ENCODE measurements at regions not wholly inside any gene's neighbourhood (a gene's known extent, or its start where the extent isn't known, plus 50 kb on each side); places are given as distances from the start of the nearest gene placed in this dataset.
A peak's percentile ranks its signal among the peaks of the same experiment; 100 is the strongest.

DNA sequence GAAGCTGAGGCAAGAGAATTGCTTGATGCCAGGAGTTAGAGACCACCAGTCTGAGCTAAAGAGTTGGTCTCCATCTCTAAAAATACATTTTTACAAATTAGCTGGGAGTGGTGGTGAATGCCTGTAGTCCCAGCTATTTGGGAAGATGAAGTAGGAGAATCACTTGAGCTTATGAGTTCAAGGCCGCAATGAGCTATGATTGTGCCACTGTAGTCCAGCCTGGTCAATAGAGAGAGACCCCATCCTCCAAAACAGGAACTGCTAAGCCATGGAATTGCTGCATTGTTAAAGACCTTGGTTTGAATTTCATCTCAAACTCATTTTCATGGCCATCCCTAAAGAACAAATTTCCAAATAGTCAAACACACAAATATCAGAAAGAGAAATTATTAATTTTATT, 113.9 kb upstream of the AGTR1 start:
- DNase-seq (ENCODE audit: low read depth in 1 of 2, low spot score in 1 of 2) (no peak), FAIRE-seq (no peak), ATAC-seq (no peak)
- no peak for TF ChIP-seq ESRRA (IDR thresholded peaks at IDR 0.05; ENCODE audit: borderline replicate concordance, low read length)
- TF ChIP-seq ZNF302 (CRISPR knock-in tag; IDR thresholded peaks at IDR 0.05), result no peak
- no peak for TF ChIP-seq HOXB13 (CRISPR knock-in tag; IDR thresholded peaks at IDR 0.05; ENCODE audit: low read depth)
- no peak for TF ChIP-seq HEYL (CRISPR knock-in tag; IDR thresholded peaks at IDR 0.05)
- TF ChIP-seq CEBPB (IDR thresholded peaks at IDR 0.05), result no peak
- TF ChIP-seq, protein P1, sequence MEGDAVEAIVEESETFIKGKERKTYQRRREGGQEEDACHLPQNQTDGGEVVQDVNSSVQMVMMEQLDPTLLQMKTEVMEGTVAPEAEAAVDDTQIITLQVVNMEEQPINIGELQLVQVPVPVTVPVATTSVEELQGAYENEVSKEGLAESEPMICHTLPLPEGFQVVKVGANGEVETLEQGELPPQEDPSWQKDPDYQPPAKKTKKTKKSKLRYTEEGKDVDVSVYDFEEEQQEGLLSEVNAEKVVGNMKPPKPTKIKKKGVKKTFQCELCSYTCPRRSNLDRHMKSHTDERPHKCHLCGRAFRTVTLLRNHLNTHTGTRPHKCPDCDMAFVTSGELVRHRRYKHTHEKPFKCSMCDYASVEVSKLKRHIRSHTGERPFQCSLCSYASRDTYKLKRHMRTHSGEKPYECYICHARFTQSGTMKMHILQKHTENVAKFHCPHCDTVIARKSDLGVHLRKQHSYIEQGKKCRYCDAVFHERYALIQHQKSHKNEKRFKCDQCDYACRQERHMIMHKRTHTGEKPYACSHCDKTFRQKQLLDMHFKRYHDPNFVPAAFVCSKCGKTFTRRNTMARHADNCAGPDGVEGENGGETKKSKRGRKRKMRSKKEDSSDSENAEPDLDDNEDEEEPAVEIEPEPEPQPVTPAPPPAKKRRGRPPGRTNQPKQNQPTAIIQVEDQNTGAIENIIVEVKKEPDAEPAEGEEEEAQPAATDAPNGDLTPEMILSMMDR (IDR thresholded peaks at IDR 0.05), result no peak
- TF ChIP-seq, protein P2, sequence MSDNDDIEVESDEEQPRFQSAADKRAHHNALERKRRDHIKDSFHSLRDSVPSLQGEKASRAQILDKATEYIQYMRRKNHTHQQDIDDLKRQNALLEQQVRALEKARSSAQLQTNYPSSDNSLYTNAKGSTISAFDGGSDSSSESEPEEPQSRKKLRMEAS (IDR thresholded peaks at IDR 0.05), result no peak
- TF ChIP-seq POLR2AphosphoS2 (conservative IDR thresholded peaks at IDR 0.05; ENCODE audit: low read length), result no peak
- TF ChIP-seq RAD21 (conservative IDR thresholded peaks at IDR 0.05 in 1 of 2, IDR thresholded peaks at IDR 0.05 in 1 of 2), result no peak
- TF ChIP-seq POLR2A (IDR thresholded peaks at IDR 0.05; ENCODE audit: low read length), result no peak
- TF ChIP-seq, protein P3, sequence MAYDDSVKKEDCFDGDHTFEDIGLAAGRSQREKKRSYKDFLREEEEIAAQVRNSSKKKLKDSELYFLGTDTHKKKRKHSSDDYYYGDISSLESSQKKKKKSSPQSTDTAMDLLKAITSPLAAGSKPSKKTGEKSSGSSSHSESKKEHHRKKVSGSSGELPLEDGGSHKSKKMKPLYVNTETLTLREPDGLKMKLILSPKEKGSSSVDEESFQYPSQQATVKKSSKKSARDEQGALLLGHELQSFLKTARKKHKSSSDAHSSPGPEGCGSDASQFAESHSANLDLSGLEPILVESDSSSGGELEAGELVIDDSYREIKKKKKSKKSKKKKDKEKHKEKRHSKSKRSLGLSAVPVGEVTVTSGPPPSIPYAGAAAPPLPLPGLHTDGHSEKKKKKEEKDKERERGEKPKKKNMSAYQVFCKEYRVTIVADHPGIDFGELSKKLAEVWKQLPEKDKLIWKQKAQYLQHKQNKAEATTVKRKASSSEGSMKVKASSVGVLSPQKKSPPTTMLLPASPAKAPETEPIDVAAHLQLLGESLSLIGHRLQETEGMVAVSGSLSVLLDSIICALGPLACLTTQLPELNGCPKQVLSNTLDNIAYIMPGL (CRISPR knock-in tag; IDR thresholded peaks at IDR 0.05; ENCODE audit: borderline replicate concordance), result no peak
- TF ChIP-seq JUN (IDR thresholded peaks at IDR 0.05), result no peak
- WGBS (ENCODE audit: missing lambda C conversion rate), result 92% methylated on average over 1 of the region's 1 CpG
- H3K4me3 ChIP-seq, result no peak overlapping the region
- CTCF ChIA-PET, result no interaction called here
- no peaks in the 10 kb centered on the region for H3K4me1 ChIP-seq
- H3K9me3 ChIP-seq, result no peaks in the 10 kb centered on the region
- POLR2A ChIA-PET, result no interaction called here
- no peak overlapping the region for H3K27ac ChIP-seq
- no peak overlapping the region for H3K4me2 ChIP-seq

DNA sequence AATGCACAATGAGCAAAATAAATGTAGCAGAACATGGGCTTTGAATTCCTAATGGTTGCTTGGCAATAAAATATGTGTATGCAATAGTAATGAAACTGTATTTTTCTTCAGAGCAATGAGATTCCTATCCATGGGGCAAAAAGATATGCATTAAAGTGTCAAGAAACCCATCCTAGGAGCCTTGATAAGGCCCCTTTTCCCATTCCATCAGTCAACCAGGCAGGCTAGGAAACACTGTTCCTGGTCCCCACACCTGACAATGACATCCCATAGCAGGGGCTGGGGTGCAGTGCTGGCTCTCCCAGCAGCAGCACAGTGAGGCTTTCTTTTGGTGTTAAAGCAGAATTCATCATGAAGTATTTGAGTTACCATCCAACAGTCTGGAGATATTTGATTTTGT, 113.3 kb upstream of the AGTR1 start:
- no peak for FAIRE-seq
- H3K4me3 ChIP-seq, result no peak overlapping the region

DNA sequence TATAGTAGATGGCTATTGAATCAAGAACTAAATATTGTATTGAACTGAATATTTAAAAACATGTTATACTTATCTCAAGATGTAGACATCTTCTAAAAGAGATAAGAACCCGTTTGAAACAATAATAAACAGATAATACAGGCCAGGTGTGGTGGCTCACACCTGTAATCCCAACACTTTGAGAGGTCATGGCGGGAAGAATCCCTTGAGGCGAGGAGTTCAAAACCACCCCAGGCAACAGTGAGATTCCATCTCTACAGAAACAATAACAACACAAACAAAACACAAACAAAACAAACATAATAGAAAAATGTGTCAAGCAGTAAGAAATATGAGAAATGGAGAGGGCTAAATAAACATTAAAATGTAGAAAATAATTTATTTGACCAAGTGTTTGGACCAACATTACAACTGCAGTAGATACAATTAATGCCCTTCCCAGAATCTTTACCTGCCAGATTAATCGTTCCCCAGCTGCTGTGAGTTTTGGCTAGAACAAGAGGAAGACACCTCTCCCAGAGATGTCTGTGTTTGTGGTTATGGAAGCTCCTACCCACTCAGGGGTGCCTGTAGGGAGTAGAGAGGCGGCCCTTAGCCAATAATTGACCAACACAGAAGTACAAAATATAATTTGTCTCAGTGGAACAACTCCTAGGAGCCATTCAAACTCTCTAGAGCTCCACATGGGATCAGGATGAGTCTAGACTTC, 111.9 kb upstream of the AGTR1 start:
- Histone ChIP-seq H3K9me3 (no peaks in the 10 kb centered on the region), H3K4me3 (no peak overlapping the region), H3K4me2 (no peak overlapping the region), H3K4me1 (no peaks in the 10 kb centered on the region), H3K27ac (no peak overlapping the region)
- peak; percentile 7 for FAIRE-seq
- no peak for DNase-seq (ENCODE audit: low read depth in 1 of 2, low spot score in 1 of 2)
- ATAC-seq, result no peak; a peak in 1 of 6 replicates
- TF ChIP-seq SMC3 (IDR thresholded peaks at IDR 0.05) (no peak), MAFK (IDR thresholded peaks at IDR 0.05; ENCODE audit: partially characterized antibody) (no peak), GATA3 (IDR thresholded peaks at IDR 0.05; ENCODE audit: borderline replicate concordance) (no peak), POLR2A (IDR thresholded peaks at IDR 0.05; ENCODE audit: low read length) (no peak), EHF (CRISPR knock-in tag; IDR thresholded peaks at IDR 0.05) (no peak), TP53 (CRISPR knock-in tag; IDR thresholded peaks at IDR 0.05) (no peak), ZC3H11A (IDR thresholded peaks at IDR 0.05) (no peak), RCOR1 (IDR thresholded peaks at IDR 0.05; ENCODE audit: low read depth, low read length) (no peak), SREBF2 (IDR thresholded peaks at IDR 0.05) (no peak), TFCP2L1 (CRISPR knock-in tag; IDR thresholded peaks at IDR 0.05) (no peak)
- TF ChIP-seq, protein P4, sequence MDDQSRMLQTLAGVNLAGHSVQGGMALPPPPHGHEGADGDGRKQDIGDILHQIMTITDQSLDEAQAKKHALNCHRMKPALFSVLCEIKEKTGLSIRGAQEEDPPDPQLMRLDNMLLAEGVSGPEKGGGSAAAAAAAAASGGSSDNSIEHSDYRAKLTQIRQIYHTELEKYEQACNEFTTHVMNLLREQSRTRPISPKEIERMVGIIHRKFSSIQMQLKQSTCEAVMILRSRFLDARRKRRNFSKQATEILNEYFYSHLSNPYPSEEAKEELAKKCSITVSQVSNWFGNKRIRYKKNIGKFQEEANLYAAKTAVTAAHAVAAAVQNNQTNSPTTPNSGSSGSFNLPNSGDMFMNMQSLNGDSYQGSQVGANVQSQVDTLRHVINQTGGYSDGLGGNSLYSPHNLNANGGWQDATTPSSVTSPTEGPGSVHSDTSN (IDR thresholded peaks at IDR 0.05), result no peak
- TF ChIP-seq, protein P5, sequence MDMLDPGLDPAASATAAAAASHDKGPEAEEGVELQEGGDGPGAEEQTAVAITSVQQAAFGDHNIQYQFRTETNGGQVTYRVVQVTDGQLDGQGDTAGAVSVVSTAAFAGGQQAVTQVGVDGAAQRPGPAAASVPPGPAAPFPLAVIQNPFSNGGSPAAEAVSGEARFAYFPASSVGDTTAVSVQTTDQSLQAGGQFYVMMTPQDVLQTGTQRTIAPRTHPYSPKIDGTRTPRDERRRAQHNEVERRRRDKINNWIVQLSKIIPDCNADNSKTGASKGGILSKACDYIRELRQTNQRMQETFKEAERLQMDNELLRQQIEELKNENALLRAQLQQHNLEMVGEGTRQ (IDR thresholded peaks at IDR 0.05), result no peak
- TF ChIP-seq, protein P6, sequence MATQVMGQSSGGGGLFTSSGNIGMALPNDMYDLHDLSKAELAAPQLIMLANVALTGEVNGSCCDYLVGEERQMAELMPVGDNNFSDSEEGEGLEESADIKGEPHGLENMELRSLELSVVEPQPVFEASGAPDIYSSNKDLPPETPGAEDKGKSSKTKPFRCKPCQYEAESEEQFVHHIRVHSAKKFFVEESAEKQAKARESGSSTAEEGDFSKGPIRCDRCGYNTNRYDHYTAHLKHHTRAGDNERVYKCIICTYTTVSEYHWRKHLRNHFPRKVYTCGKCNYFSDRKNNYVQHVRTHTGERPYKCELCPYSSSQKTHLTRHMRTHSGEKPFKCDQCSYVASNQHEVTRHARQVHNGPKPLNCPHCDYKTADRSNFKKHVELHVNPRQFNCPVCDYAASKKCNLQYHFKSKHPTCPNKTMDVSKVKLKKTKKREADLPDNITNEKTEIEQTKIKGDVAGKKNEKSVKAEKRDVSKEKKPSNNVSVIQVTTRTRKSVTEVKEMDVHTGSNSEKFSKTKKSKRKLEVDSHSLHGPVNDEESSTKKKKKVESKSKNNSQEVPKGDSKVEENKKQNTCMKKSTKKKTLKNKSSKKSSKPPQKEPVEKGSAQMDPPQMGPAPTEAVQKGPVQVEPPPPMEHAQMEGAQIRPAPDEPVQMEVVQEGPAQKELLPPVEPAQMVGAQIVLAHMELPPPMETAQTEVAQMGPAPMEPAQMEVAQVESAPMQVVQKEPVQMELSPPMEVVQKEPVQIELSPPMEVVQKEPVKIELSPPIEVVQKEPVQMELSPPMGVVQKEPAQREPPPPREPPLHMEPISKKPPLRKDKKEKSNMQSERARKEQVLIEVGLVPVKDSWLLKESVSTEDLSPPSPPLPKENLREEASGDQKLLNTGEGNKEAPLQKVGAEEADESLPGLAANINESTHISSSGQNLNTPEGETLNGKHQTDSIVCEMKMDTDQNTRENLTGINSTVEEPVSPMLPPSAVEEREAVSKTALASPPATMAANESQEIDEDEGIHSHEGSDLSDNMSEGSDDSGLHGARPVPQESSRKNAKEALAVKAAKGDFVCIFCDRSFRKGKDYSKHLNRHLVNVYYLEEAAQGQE (IDR thresholded peaks at IDR 0.05), result no peak
- 55% methylated on average over 5 of the region's 5 CpGs for WGBS (ENCODE audit: missing lambda C conversion rate)
- POLR2A ChIA-PET, result no interaction called here
- CTCF ChIA-PET, result no interaction called here

More for the DNA sequence above, 113.3 kb upstream of the AGTR1 start:
- CTCF ChIA-PET, result no interaction called here
- H3K27ac ChIP-seq, result no peak overlapping the region
- no peaks in the 10 kb centered on the region for H3K4me1 ChIP-seq
- TF ChIP-seq RCOR1 (IDR thresholded peaks at IDR 0.05; ENCODE audit: low read depth, low read length) (no peak), ZSCAN20 (CRISPR knock-in tag; IDR thresholded peaks at IDR 0.05) (no peak), KDM1A (IDR thresholded peaks at IDR 0.05; ENCODE audit: low read depth) (no peak), TFCP2L1 (CRISPR knock-in tag; IDR thresholded peaks at IDR 0.05) (no peak)
- H3K9me3 ChIP-seq, result no peaks in the 10 kb centered on the region
- ATAC-seq, result no peak
- H3K4me2 ChIP-seq, result no peak overlapping the region
- POLR2A ChIA-PET, result no interaction called here
- no peak for DNase-seq (ENCODE audit: low read depth in 1 of 2, low spot score in 1 of 2)
